Esophagus squamous epithelium (tissue), 4 donors: ENCODE measurements at regions not wholly inside any gene's neighbourhood (a gene's known extent, or its start where the extent isn't known, plus 50 kb on each side); places are given as distances from the start of the nearest gene placed in this dataset.

Experiments
- CTCF ChIP-seq, 6 experiments: fragments of 450-650 bp in 4 of 6; fragments of 200-600 bp in 2 of 6; sonication (generic) in 2 of 6; IDR thresholded peaks; one replicate each; pipeline ENCODE4 v1.5.1; 2016 to 2019; ENCODE audit warnings: antibody characterized with exemption in 6 of 6, mild to moderate bottlenecking in 4 of 6, moderate library complexity in 4 of 6
- POLR2A ChIP-seq, 4 donors: fragments of 450-650 bp; IDR thresholded peaks; one replicate each; pipeline ENCODE4 v1.6.1; 2017; ENCODE audit warnings: antibody characterized with exemption in 4 of 4, mild to moderate bottlenecking in 4 of 4, moderate library complexity in 3 of 4

- TF ChIP-seq CTCF (IDR thresholded peaks at IDR 0.05) (no peak), POLR2A (IDR thresholded peaks at IDR 0.05) (no peak)
Observed at GRCh38 chr3:124079912-124080276, 88.0 kb upstream of the ROPN1 start.
